HS-5 (cell line): ENCODE measurements at regions not wholly inside any gene's neighbourhood (a gene's known extent, or its start where the extent isn't known, plus 50 kb on each side); places are given as distances from the start of the nearest gene placed in this dataset.
"Not testable (repeated sequence)": the region's sequence is repeated elsewhere in the genome, so short reads cannot be mapped to it uniquely, and the experiment has no call there.

Experiments used
- DNase-seq: peaks from one replicate; pipeline ENCODE4 v3.0.0-alpha.2; 2012; ENCODE audit warnings: low read depth

DNA sequence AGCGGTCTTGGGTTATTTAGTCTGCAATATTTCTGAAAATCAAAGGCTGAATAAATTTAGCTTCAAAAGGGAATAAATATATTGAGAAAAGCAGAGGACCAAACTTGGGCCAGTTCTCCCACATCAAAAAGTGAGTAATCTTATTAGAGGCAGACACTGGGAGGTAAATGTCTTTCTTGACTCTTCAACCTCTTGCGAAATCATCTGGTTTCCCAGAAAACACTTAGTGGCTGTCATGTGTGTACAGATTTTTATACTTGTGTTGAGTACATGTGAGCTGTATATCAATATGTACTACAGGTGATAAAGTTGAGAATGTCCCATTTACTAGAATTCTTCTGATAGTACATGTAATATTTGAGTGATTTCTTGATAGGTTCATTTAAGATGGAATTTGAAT is 454.9 kb downstream of the PRR16 start:
- no peak for DNase-seq

GRCh38 chr5:120923026-120923425 is 458.9 kb downstream of the PRR16 start:
- no peak for DNase-seq

DNA sequence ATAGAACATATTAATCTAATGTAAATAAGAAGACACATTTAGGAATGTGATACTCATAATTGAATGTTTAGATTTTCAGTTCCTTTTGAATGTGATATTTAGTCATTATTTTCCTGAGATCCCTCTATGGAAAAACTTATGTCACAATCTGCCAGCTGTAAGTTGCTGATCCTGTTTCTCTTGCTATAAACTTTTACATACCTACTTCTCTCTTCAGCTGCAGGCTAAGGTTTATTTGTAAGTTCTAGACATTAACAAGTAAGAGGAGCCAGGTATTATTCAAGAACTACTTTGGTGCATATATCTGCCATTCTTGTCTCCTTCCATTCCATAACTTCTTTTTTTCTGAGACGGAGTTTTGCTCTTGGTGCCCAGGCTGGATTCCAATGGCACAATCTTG is 462.4 kb downstream of the PRR16 start:
- DNase-seq = no peak

DNA sequence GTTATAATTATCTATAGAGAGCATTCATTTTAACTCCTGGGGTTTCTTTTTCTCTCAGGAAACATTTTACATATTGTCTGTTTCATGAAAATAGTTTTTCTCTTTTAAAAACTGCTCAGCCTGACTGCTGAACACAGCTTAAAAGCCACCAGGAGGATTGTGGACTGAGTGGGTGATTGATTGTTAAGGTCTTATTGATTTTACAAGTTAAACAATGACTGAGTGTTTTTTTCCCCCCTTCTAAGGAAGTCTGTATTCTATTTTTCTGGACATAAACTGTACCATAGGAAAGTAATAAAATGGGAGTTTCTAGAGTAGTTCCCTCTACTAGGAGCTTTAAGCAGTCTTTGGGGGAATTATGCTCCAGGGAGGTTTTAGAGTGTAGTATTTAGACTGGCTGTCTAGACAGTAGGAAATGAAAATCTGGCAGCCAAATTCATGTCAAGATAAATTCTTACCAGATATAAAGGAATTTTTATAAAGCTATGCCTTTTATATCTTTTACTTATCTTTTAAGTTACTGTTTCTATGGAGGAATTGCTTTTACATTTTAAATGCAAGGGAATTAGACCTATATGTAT is 463.9 kb downstream of the PRR16 start:
- DNase-seq = no peak

DNA sequence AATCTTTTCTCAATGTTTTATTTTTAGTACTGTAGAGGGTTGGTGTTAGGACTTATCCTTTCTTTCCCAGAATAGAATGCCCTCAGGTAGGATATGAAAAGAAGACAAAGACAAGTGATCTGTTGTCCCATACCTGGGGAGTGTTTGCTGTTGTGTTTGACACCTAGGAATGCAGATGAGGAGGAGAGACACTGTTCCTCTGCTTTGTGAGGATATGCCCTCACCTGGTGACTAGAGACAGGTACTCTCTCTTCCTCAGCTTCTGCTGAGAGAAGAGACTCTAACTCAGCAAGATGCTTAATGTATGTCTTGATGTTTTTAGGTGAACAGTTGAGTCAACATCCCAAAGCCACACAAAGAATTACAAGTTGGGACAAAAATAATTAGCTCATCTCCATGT is 468.4 kb downstream of the PRR16 start:
- DNase-seq = no peak

GRCh38 chr5:120934031-120934430 is 469.9 kb downstream of the PRR16 start:
- no peak for DNase-seq

DNA sequence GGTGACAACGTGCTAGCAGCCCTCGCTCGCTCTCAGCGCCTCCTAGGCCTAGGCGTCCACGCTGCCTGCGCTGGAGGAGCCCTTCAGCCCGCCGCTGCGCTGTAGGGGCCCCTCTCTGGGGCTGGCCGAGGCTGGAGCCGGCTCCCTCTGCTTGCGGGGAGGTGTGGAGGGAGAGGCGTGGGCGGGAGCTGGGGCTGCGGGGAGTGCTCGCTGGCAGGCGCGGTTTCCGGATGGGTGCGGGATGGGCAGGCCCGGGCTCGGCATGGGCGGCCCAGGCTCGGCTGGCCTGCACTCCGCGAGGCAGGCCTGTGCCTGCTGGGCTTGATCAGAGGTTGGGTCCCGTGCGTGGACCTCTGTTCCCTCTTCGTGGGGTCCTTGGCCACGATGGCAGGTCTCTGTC is 472.6 kb downstream of the PRR16 start:
- DNase-seq = no peak

DNA sequence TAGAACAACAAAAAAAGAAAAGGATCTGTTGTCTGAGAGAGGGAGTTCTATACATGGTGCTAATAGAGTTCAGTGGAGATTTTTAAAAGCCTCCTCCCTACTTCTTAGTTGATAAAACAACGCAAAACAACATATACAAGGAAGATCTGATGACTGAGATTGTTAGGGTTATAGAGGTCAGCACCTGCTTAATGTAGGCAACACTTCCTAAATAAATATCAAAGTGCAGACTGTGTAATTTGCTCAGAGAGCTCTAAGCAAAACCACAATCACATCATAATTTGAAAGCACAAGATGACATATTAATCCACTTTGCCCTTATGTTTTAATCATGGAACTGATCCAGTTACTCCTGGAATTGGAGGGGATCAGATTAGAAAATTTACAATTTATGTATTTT is 474.5 kb downstream of the PRR16 start:
- DNase-seq = no peak

GRCh38 chr5:120942596-120943350 is 478.7 kb downstream of the PRR16 start:
- no peak for DNase-seq

DNA sequence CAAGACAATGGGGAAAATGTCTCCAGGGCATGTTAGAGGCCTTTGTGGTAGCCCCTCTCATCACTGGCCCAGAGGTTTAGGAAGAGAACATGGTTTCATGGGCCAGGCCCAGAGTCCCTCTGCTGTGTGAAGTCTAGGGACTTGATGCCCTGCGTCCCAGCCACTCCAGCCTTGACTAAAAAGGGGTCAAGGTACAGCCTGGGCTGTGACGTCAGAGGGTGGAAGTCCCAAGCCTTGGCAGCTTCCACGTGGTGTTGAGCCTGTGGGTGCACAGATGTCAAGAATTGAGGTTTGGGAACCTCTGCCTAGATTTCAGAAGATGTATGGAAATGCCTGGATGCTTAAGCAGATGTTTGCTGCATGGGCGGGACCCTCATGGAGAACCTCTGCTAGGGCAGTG is 485.5 kb downstream of the PRR16 start:
- DNase-seq = not testable (repeated sequence)

GRCh38 chr5:120953445-120953844 is 489.3 kb downstream of the PRR16 start:
- not testable (repeated sequence) for DNase-seq

- no peak for DNase-seq
These were observed 490.2 kb downstream of the PRR16 start for GRCh38 chr5:120954255-120954654.

DNA sequence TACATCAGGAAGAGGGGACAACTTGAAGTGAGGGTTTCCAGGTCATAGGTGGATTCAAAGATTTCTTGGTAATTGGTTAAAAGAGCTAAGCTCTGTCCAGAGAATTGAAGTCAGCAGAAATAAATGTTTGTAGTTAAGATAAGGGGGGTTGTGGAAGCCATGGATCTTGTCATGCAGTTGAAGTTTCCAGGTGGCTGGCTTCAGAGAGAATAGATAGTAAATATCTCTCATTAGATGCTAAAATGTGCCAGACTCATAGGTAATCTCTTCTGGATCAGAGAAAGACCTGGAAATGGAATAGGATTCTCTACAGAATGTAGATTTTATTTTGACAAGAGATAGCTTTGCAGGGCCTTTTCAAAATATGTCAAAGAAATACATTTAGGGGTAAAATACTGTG is 491.7 kb downstream of the PRR16 start:
- no peak for DNase-seq

GRCh38 chr5:120958877-120959485 is 494.9 kb downstream of the PRR16 start:
- DNase-seq = no peak

DNA sequence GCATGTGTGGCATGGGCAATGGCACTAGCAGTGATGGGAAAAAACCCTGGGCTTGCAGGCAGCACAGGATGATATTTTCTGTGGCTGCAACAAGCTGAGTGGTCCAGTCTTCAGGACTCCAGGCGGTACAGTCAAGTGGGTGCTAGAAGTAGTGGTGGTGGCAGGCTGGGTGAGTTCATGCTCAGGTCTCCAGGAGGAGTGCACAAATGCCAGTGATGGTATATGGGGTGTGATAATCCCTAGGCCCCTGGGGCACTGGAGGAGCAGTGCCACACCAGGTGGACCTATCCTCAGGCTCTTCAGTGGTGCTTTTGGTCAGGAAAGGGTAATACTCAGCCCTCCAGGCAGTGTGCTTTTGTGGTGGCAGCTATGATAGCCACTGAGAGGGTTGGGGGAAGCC is 496.4 kb downstream of the PRR16 start:
- DNase-seq = no peak

- DNase-seq = no peak
These were observed 503.3 kb downstream of the PRR16 start for GRCh38 chr5:120967366-120967765.

- no peak for DNase-seq
These were observed 510.6 kb downstream of the PRR16 start for GRCh38 chr5:120974690-120975089.

DNA sequence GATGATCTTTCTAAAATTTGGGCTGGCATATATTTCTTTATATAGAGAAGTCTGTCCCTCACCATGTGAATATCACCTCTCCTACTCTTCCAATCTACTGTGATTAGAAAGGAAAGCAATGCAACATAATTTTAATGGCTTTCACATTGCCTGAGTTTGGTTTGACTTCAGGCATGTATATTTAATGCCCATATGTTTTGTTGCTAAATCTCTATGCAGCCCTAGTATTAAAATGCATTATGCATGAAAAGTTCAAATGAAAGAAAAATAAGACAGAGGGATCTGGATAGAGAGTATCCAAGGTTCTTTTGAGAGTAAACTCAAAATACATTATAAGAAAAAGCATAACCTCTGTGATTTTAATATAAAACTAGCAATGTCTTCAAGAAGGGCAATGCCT is 518.3 kb downstream of the PRR16 start:
- no peak for DNase-seq

DNA sequence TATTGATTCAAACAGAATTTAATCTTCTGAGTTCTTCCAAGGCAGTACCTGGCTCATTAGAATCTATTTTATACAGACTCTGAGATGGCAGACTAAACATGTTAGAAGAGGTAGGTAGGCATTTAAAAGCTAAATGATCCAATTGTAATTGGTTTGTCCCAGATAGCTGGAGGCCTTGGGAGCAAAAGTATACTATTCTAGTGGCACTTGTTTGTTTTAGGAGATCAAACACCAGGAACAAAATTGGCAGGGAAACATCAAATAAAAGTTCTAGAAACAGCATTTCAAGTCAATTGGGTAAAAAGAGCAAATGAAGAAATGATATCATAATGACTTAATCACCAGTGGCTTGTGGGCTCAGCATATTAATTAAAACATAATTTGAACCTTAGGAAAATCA is 521.4 kb downstream of the PRR16 start:
- no peak for DNase-seq

DNA sequence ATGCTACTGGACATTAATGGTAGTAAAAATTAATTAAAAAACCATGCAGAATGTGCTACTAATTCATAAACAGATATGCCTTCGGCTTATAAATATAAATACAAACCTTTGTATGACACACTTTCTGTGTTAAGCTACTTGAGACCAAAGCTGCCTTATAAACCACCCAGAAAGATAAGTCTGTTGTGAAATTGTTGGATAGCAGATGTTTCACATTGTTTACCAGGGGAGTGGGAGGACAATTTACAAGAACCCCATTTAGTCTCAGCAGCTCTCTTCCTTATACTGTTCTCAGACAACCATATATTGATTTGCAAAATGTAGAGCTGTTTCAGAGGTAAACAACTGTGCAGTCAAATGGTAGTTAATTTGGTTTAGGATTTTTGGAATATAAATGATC is 524.4 kb downstream of the PRR16 start:
- DNase-seq = no peak

GRCh38 chr5:120988941-120989340 is 524.8 kb downstream of the PRR16 start:
- DNase-seq = no peak

DNA sequence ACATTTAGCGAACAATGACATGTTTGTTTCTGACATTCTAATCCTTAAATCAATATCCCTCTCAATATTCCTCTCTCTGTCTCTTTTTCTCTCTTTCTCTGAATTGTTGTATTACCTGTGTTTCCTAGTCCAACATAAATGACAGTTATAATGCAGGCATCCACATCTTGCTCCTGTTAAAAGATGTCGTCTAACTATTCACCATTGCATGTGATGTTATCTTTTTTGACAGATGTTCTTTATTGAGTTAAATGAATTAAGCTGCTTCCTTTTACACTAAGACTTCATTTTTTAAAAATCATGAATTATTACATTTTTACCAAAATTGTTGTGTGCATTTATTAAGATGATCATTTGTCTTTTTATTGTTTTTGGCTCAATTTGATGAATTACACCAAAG is 527.5 kb downstream of the PRR16 start:
- no peak for DNase-seq

- no peak for DNase-seq
These were observed 530.0 kb downstream of the PRR16 start for GRCh38 chr5:120994112-120994511.

DNA sequence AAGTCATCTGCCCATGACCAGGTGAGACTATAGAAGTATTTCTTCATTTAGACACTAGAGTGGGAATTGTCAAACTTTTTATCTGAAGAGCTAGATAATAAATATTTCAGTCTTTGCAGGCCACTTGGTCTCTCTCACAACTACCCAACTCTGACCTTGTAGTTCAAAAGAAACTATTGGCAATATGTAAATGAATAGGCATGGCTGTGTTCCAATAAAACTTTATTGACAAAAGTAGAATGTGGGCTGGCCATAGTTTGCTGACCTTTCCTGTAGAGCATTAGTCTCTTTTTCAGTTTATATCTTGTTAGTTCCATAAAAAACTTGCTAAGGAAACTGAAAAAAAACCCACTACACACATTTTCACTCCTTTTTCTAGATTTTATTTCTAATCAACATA is 535.5 kb downstream of the PRR16 start:
- DNase-seq = no peak
